Smooth muscle cell (in vitro differentiated cells): ENCODE measurements at regions not wholly inside any gene's neighbourhood (a gene's known extent, or its start where the extent isn't known, plus 50 kb on each side); places are given as distances from the start of the nearest gene placed in this dataset.
"Not testable (repeated sequence)": the region's sequence is repeated elsewhere in the genome, so short reads cannot be mapped to it uniquely, and the experiment has no call there.

Experiments used
- DNase-seq: peaks from one replicate; lab custom pipeline; 2025; ENCODE audit not compliant: unreplicated experiment; lab: John Stamatoyannopoulos, UW
- H2AFZ ChIP-seq: fragments of 200-600 bp; sonication (generic); 2 replicates; pipeline ENCODE4 v1.6.0; 2016; ENCODE audit warnings: antibody characterized with exemption, low read depth, mild to moderate bottlenecking
- H3F3A ChIP-seq: fragments of 200-600 bp; sonication (generic); 2 replicates; pipeline ENCODE4 v1.6.0; 2017; ENCODE audit warnings: antibody characterized with exemption, low read depth
- H3K27ac ChIP-seq: fragments of 200-600 bp; sonication (generic); 2 replicates; pipeline ENCODE4 v1.5.1; 2016; ENCODE audit warnings: low read depth, mild to moderate bottlenecking
- H3K27me3 ChIP-seq: fragments of 200-600 bp; sonication (generic); 2 replicates; pipeline ENCODE4 v1.6.1; 2016; ENCODE audit warnings: low read depth, mild to moderate bottlenecking
- H3K36me3 ChIP-seq: fragments of 200-600 bp; sonication (generic); 2 replicates; pipeline ENCODE4 v1.5.1; 2016; ENCODE audit warnings: low read depth
- H3K4me1 ChIP-seq: fragments of 200-600 bp; sonication (generic); 2 replicates; pipeline ENCODE4 v1.5.1; 2016; ENCODE audit warnings: low read depth
- H3K4me2 ChIP-seq: fragments of 200-600 bp; sonication (generic); 2 replicates; pipeline ENCODE4 v1.6.0; 2016; ENCODE audit warnings: mild to moderate bottlenecking
- H3K4me3 ChIP-seq: fragments of 200-600 bp; sonication (generic); 2 replicates; pipeline ENCODE4 v1.5.1; 2016; ENCODE audit warnings: mild to moderate bottlenecking
- H3K79me2 ChIP-seq: fragments of 200-600 bp; sonication (generic); 2 replicates; pipeline ENCODE4 v1.6.0; 2016; ENCODE audit warnings: low read depth, mild to moderate bottlenecking
- H3K9ac ChIP-seq: fragments of 200-600 bp; sonication (generic); 2 replicates; pipeline ENCODE4 v1.6.0; 2016; ENCODE audit warnings: low read depth
- H3K9me3 ChIP-seq: fragments of 200-600 bp; sonication (generic); replicated peaks from 2 replicates; pipeline ENCODE4 v1.5.1; 2016; ENCODE audit warnings: low read depth
- H4K20me1 ChIP-seq: fragments of 200-600 bp; sonication (generic); 2 replicates; pipeline ENCODE4 v1.6.0; 2016; ENCODE audit warnings: low read depth
- CTCF ChIP-seq: fragments of 200-600 bp; sonication (generic); IDR thresholded peaks from 2 replicates; pipeline ENCODE4 v1.5.1; 2017; ENCODE audit warnings: borderline replicate concordance, mild to moderate bottlenecking, antibody characterized with exemption; ENCODE audit not compliant: insufficient read depth, poor library complexity, severe bottlenecking
- WGBS: methylation state at CpG from one replicate; pipeline ENCODE4 v1.1.7; 2016; ENCODE audit warnings: low lambda C conversion rate; 5-methylcytosine and 5-hydroxymethylcytosine counted together

DNA sequence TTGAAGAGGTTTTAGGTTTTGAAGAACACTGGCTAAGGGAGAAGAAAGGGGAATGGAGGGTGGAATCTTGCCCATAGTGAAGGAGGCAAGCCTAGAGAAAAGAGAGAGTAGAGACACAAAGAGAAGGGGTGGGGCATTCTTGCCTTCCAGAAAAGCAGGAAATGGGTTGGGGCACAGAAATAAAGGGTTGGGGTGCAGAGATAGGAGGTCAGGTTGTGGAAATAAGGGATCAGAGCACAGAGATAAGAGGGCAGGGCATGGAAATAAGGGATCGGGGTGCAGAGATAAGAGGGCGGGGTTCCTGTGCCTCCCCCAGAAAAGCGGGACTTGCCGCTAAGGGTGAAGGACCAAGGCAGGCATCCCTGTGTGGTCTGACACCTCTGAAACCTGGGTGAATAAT lies 69.9 kb downstream of the ALG1L2 start:
- 95% methylated on average over 4 of the region's 4 CpGs for WGBS
- DNase-seq, H2AFZ ChIP-seq: not testable (repeated sequence)

DNA sequence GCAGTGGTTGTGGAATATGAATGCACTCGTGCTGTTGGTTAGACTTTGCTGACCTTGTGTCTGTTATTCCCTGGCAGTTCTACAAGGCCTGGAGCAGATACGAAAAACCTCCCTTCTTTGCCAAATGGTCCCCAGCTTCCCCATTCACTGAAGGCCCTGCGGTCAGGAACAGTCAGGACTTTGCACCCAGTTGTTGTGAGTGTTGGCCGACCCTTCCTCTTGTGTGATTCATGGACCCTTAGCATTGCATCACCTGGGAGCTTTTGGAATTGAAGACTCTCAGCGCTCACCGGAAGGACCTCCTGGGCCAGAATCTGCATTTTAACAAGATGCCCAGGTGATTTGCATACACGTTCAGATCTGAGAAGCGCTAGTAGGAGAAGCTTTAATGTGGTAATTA lies 71.6 kb downstream of the ALG1L2 start:
- H3K4me2 ChIP-seq, H3K4me3 ChIP-seq, H4K20me1 ChIP-seq, H3K36me3 ChIP-seq, H3K27ac ChIP-seq, H3K27me3 ChIP-seq, H3K9me3 ChIP-seq, DNase-seq, H3K9ac ChIP-seq, H2AFZ ChIP-seq, H3K4me1 ChIP-seq, H3F3A ChIP-seq, H3K79me2 ChIP-seq: not testable (repeated sequence)
- WGBS = 85% methylated on average over 8 of the region's 8 CpGs

More for the DNA sequence above, 69.9 kb downstream of the ALG1L2 start:
- H3K9ac ChIP-seq, H3K4me1 ChIP-seq, H3K4me3 ChIP-seq, H3K36me3 ChIP-seq, H4K20me1 ChIP-seq, H3K79me2 ChIP-seq, H3K4me2 ChIP-seq, H3K27ac ChIP-seq, H3K9me3 ChIP-seq, H3F3A ChIP-seq, H3K27me3 ChIP-seq: not testable (repeated sequence)

- TF ChIP-seq CTCF = peak; percentile 17
- WGBS = 65% methylated on average over 2 of the region's 4 CpGs
- not testable (repeated sequence) for H3K4me2 ChIP-seq, H3K9ac ChIP-seq, H3K27ac ChIP-seq, H3K36me3 ChIP-seq, DNase-seq, H3F3A ChIP-seq, H3K27me3 ChIP-seq, H3K4me1 ChIP-seq, H4K20me1 ChIP-seq, H3K4me3 ChIP-seq, H3K9me3 ChIP-seq, H2AFZ ChIP-seq, H3K79me2 ChIP-seq
These were observed 73.8 kb downstream of the ALG1L2 start for GRCh38 chr3:130155464-130155863.

DNA sequence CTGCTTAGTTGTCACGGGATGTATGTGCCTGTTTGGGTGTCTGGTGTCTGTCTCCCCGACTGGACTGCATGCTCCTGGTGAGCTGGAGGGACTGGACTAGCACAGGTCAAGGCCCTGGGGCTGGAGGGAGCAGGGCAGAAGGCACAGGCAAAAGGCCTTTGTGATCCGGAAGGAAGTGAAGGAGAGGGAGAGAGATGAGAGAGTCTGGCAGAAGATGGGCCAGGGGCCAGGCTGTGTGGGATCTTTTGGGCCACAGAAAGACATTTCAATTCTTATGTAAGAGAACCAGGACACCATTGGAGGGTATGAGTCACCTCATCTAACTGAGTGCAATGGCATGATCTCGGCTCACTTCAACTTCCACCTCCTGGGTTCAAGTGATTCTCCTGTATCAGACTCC lies 85.2 kb downstream of the ALG1L2 start:
- H3K79me2 ChIP-seq, H3K4me1 ChIP-seq, H3K9ac ChIP-seq, H2AFZ ChIP-seq, H4K20me1 ChIP-seq, DNase-seq, H3K4me2 ChIP-seq, H3K36me3 ChIP-seq, H3K27ac ChIP-seq, H3K4me3 ChIP-seq, H3K27me3 ChIP-seq, H3F3A ChIP-seq, H3K9me3 ChIP-seq: not testable (repeated sequence)
- WGBS = 61% methylated on average over 3 of the region's 4 CpGs

- H4K20me1 ChIP-seq = not testable (repeated sequence)
These were observed 93.6 kb downstream of the ALG1L2 start for GRCh38 chr3:130175195-130175594.

GRCh38 chr3:130176476-130177256 lies 95.0 kb downstream of the ALG1L2 start:
- H3K4me1 ChIP-seq = peaks cover 11% of the 10 kb centered on the region
- not testable (repeated sequence) for DNase-seq, H3K79me2 ChIP-seq, H3K36me3 ChIP-seq, H3K9ac ChIP-seq, H3K9me3 ChIP-seq, H4K20me1 ChIP-seq, H3K27me3 ChIP-seq, H3K4me3 ChIP-seq
- peak overlapping the region; percentile 62 for H3K27ac ChIP-seq
- 26% methylated on average over 13 of the region's 13 CpGs for WGBS
- peak overlapping the region; percentile 59 for H3K4me2 ChIP-seq
- peak overlapping the region; percentile 76 for H2AFZ ChIP-seq
- H3F3A ChIP-seq = peaks cover 12% of the 10 kb centered on the region

More at GRCh38 chr3:130175195-130175594, 93.6 kb downstream of the ALG1L2 start:
- not testable (repeated sequence) for DNase-seq, H3K4me2 ChIP-seq, H2AFZ ChIP-seq, H3K27ac ChIP-seq, H3K36me3 ChIP-seq, H3K27me3 ChIP-seq, H3K79me2 ChIP-seq, H3K4me3 ChIP-seq, H3K9me3 ChIP-seq, H3K9ac ChIP-seq
- Histone ChIP-seq H3F3A (peaks cover 10% of the 10 kb centered on the region), H3K4me1 (peaks cover 11% of the 10 kb centered on the region)
- 98% methylated on average over 4 of the region's 4 CpGs for WGBS

DNA sequence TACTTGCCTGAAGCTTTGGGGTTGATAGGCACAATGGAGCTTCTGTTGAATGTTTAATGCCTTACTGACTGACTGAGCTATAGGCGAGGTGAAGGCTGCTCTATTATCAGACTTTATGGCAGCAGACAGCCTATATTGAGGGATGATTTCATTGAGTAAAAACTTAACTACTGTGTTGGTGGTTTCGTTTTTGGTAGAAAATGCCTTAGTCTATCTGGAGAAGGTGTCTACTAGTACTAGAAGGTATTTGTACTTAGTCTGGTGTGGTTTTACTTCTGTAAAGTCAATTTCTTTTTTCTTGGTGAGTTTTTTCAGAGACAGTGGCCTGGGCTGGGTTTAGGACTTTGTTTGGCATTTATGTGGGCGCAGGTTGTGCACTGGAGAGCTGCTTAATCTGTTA lies 97.2 kb downstream of the ALG1L2 start:
- H4K20me1 ChIP-seq, H3K79me2 ChIP-seq, H3K27me3 ChIP-seq, H3K36me3 ChIP-seq, H2AFZ ChIP-seq, DNase-seq, H3K9ac ChIP-seq, H3K9me3 ChIP-seq: not testable (repeated sequence)
- Histone ChIP-seq H3K4me2 (peak overlapping the region; percentile 72), H3K4me3 (peak overlapping the region; percentile 44), H3K4me1 (peaks cover 11% of the 10 kb centered on the region), H3K27ac (peak overlapping the region; percentile 90), H3F3A (peaks cover 12% of the 10 kb centered on the region)
- WGBS = 16% methylated on average over 3 of the region's 3 CpGs
